BJ (cell line): ENCODE measurements at regions not wholly inside any gene's neighbourhood (a gene's known extent, or its start where the extent isn't known, plus 50 kb on each side); places are given as distances from the start of the nearest gene placed in this dataset.

Experiments used
- CTCF ChIA-PET: fragments of 350-600 bp; formaldehyde crosslinking; extraction: SDS; loops from one replicate; lab custom pipeline; 2021; ENCODE audit warnings: antibody characterized with exemption, inconsistent platforms; lab: Yijun Ruan, JAX
- POLR2A ChIA-PET: fragments of 300-600 bp; sonication (Branson Sonifier 250); formaldehyde crosslinking; extraction: SDS; loops from one replicate; lab custom pipeline; 2021; ENCODE audit warnings: antibody characterized with exemption; lab: Charles Lee
- DNase-seq: peaks from one replicate; pipeline ENCODE4 v3.0.0-alpha.2; 2011; ENCODE audit warnings: low read depth
- H3K27me3 ChIP-seq: 2 replicates; pipeline ENCODE4 v1.6.0; 2011; ENCODE audit warnings: low read length; ENCODE audit not compliant: control insufficient read depth, insufficient read depth
- H3K36me3 ChIP-seq: 2 replicates; pipeline ENCODE4 v1.5.1; 2011; ENCODE audit warnings: low read length; ENCODE audit not compliant: control insufficient read depth, insufficient read depth
- H3K4me3 ChIP-seq: 2 replicates; pipeline ENCODE4 v1.5.1; 2011; ENCODE audit warnings: low read depth, mild to moderate bottlenecking, control low read depth, low read length
- CTCF ChIP-seq: IDR thresholded peaks from 2 replicates; pipeline ENCODE4 v1.5.1; 2011; ENCODE audit warnings: low read depth, mild to moderate bottlenecking, control low read depth, inconsistent platforms, low read length, moderate library complexity; ENCODE audit not compliant: insufficient read depth

- DNase-seq = no peak
- CTCF ChIA-PET = no interaction called here
- H3K4me3 ChIP-seq = no peak overlapping the region
Measured at GRCh38 chr1:208866386-208866955, 622.3 kb upstream of the PLXNA2 start.

GRCh38 chr1:208868554-208868953 lies 624.4 kb upstream of the PLXNA2 start:
- Histone ChIP-seq H3K36me3 (no peaks in the 10 kb centered on the region), H3K27me3 (no peaks in the 10 kb centered on the region), H3K4me3 (no peak overlapping the region)
- TF ChIP-seq CTCF = no peak
- CTCF ChIA-PET = interaction anchor here (1.0 kb wide), 1 partner anchor 15 kb away, joined by 3 read pairs; no protein-coding TSS in a partner anchor
- DNase-seq = no peak
- POLR2A ChIA-PET = interaction anchor here (0.8 kb wide), 1 partner anchor 860 kb away, joined by 11 read pairs; no protein-coding TSS in a partner anchor

More at GRCh38 chr1:208866386-208866955, 622.3 kb upstream of the PLXNA2 start:
- POLR2A ChIA-PET = interaction anchor here (0.6 kb wide), 1 partner anchor 337 kb away, joined by 3 read pairs; no protein-coding TSS in a partner anchor
- H3K36me3 ChIP-seq = no peaks in the 10 kb centered on the region
- TF ChIP-seq CTCF = no peak
- H3K27me3 ChIP-seq = no peaks in the 10 kb centered on the region

GRCh38 chr1:208874915-208875314 lies 630.7 kb upstream of the PLXNA2 start:
- TF ChIP-seq CTCF = no peak
- ChIA-PET POLR2A (no interaction called here), CTCF (no interaction called here)
- DNase-seq = no peak
- H3K27me3 ChIP-seq = no peaks in the 10 kb centered on the region
- no peaks in the 10 kb centered on the region for H3K36me3 ChIP-seq
- H3K4me3 ChIP-seq = no peak overlapping the region

- ChIA-PET POLR2A (no interaction called here), CTCF (no interaction called here)
- no peak for TF ChIP-seq CTCF
- H3K4me3 ChIP-seq = no peak overlapping the region
- no peak for DNase-seq
- H3K36me3 ChIP-seq = no peaks in the 10 kb centered on the region
- no peaks in the 10 kb centered on the region for H3K27me3 ChIP-seq
Measured at GRCh38 chr1:208879022-208879421, 634.8 kb upstream of the PLXNA2 start.

- ChIA-PET POLR2A (no interaction called here), CTCF (no interaction called here)
- DNase-seq = peak; percentile 5
Measured at GRCh38 chr1:208880433-208881100, 636.4 kb upstream of the PLXNA2 start.

More at GRCh38 chr1:208880433-208881100, 636.4 kb upstream of the PLXNA2 start:
- no peaks in the 10 kb centered on the region for H3K36me3 ChIP-seq
- no peak for TF ChIP-seq CTCF
- H3K27me3 ChIP-seq = no peaks in the 10 kb centered on the region
- no peak overlapping the region for H3K4me3 ChIP-seq
